Stomach (tissue), 8 donors: ENCODE measurements at regions not wholly inside any gene's neighbourhood (a gene's known extent, or its start where the extent isn't known, plus 50 kb on each side); places are given as distances from the start of the nearest gene placed in this dataset.

Source experiments
- DNase-seq, 2 donors: peaks; one replicate each; pipeline versions ENCODE4 v3.0.0 to v3.0.0-alpha.2; 2013 to 2019
- H3K27ac ChIP-seq, 5 donors: fragments of 200-600 bp in 4 of 5; sonication (generic) in 4 of 5; one replicate each; pipeline ENCODE4 v1.5.1; 2013 to 2019; ENCODE audit warnings: mild to moderate bottlenecking in 1 of 5, moderate library complexity in 1 of 5
- H3K27me3 ChIP-seq, 3 donors: fragments of 200-600 bp; sonication (generic); one replicate each; pipeline ENCODE4 v1.5.1; 2017 to 2019; ENCODE audit warnings: mixed run types in 1 of 3
- H3K36me3 ChIP-seq, 4 donors: fragments of 200-600 bp; sonication (generic); 1 replicate in 3 of 4; 2 replicates in 1 of 4; pipeline ENCODE4 v1.5.1; 2016 to 2019
- H3K4me1 ChIP-seq, 4 donors: fragments of 200-600 bp; sonication (generic); one replicate each; pipeline ENCODE4 v1.5.1; 2016 to 2019
- H3K4me3 ChIP-seq, 4 donors: fragments of 200-600 bp; sonication (generic) in 3 of 4; one replicate each; pipeline ENCODE4 v1.5.1; 2016 to 2019; ENCODE audit warnings: mild to moderate bottlenecking in 1 of 4
- H3K9me3 ChIP-seq, 4 donors: fragments of 200-600 bp; sonication (generic); one replicate each; pipeline ENCODE4 v1.5.1; 2016 to 2019
- EP300 ChIP-seq: sonication (generic); formaldehyde crosslinking; IDR thresholded peaks from one replicate; pipeline ENCODE4 v1.6.1; 2017; ENCODE audit warnings: antibody characterized with exemption
- POLR2A ChIP-seq, 4 donors: fragments of 450-650 bp; IDR thresholded peaks; one replicate each; pipeline ENCODE4 v1.6.1; 2016; ENCODE audit warnings: antibody characterized with exemption in 4 of 4, control low read depth in 2 of 4, mild to moderate bottlenecking in 1 of 4, moderate library complexity in 1 of 4
- POLR2AphosphoS5 ChIP-seq, 3 donors: sonication (generic); formaldehyde crosslinking; IDR thresholded peaks; one replicate each; pipeline ENCODE4 v1.6.1; 2016; ENCODE audit warnings: antibody characterized with exemption in 3 of 3
- WGBS, 5 donors: extraction: QIAGEN DNeasy Blood & Tissue Kit in 3 of 5; methylation state at CpG; one replicate each; pipeline versions ENCODE4 v1.1.5 to v1.1.7; 2013 to 2018; 5-methylcytosine and 5-hydroxymethylcytosine counted together
- intact Hi-C: fragments of 100-400 bp; cut with DNase I; formaldehyde crosslinking; loops from one replicate; pipeline ENCODE4 v1.15.1; 2023; ENCODE audit warnings: low total_unique reads
- TF ChIP-seq, protein P1 (sequence below), 7 experiments: fragments of 450-650 bp in 4 of 7; fragments of 200-600 bp in 3 of 7; sonication (generic) in 3 of 7; IDR thresholded peaks; one replicate each; pipeline ENCODE4 v1.5.1; 2016 to 2019; ENCODE audit warnings: antibody characterized with exemption in 7 of 7, control low read depth in 2 of 7, mild to moderate bottlenecking in 1 of 7
- donor health status: healthy with polysubstance abuse.
- donor health status: Bipolar disorder and iron deficiency.
- donor health status: healthy.

DNA sequence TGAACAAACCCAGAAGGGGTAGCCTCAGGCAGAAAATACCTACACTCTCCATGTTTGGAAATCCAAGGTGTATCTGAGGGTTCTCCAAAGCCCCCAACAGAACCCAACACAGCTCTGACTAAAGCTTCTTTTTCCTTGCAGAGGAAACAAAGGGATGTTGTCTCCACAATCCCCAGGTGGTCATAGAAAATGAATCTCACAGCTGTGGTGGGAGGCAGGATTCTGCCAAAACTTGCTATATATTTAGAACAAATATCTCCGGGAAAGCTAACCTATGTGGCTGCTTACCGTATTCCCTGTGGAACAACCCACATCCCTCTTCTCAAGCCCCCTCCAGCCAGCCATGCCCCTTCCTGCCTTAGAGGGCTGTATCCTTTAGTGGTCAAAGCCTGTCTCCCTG, 406.1 kb downstream of the PRDM2 start:
- no peak overlapping the region for H3K27ac ChIP-seq
- H3K4me3 ChIP-seq = no peak overlapping the region
- no peaks in the 10 kb centered on the region for H3K36me3 ChIP-seq
- no peaks in the 10 kb centered on the region for H3K27me3 ChIP-seq
- H3K9me3 ChIP-seq = no peaks in the 10 kb centered on the region
- 78 to 85% (median 82%) methylated on average over 2 of the region's 2 CpGs for WGBS, 5 donors
- intact Hi-C loops = no loop called here
- no peak for DNase-seq
- H3K4me1 ChIP-seq = peaks cover 0 to 6% (median 0%) of the 10 kb centered on the region in 4 donors
- TF ChIP-seq, protein P1, sequence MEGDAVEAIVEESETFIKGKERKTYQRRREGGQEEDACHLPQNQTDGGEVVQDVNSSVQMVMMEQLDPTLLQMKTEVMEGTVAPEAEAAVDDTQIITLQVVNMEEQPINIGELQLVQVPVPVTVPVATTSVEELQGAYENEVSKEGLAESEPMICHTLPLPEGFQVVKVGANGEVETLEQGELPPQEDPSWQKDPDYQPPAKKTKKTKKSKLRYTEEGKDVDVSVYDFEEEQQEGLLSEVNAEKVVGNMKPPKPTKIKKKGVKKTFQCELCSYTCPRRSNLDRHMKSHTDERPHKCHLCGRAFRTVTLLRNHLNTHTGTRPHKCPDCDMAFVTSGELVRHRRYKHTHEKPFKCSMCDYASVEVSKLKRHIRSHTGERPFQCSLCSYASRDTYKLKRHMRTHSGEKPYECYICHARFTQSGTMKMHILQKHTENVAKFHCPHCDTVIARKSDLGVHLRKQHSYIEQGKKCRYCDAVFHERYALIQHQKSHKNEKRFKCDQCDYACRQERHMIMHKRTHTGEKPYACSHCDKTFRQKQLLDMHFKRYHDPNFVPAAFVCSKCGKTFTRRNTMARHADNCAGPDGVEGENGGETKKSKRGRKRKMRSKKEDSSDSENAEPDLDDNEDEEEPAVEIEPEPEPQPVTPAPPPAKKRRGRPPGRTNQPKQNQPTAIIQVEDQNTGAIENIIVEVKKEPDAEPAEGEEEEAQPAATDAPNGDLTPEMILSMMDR (IDR thresholded peaks at IDR 0.05) = no peak
- no peak for TF ChIP-seq EP300
- no peak for TF ChIP-seq POLR2AphosphoS5 (IDR thresholded peaks at IDR 0.05)
- no peak for TF ChIP-seq POLR2A (IDR thresholded peaks at IDR 0.05)

DNA sequence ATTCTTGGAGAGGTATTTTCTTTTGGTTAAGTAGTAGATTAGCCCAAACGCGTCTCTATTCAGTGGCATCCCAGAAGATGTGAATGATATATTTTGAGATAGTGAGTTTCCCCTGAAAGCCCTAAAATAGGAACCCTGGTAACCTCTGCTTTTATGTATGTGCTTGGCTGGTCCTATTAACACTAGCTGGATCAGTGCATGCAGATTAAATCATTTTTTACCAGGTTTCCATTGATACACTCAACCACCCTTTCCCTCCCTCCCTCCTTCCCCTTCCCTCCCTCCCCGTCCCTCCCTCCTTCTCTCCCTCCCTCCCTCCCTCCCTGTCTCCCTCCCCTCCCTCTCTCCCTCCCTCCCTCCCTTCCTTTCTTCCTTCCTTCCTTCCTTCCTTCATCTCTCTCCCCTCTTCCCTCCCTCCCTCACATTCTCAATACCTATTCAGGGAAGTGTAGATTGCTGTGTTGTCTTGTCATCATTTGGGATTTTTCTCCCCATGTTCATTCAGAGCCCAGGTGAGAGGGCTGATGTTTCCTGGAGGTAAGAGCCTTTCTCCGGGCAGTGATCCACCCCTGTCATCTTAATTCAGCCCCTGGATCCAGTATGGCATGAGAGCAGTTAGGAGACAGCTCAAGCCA, 406.8 kb downstream of the PRDM2 start:
- peaks cover 0 to 6% (median 0%) of the 10 kb centered on the region in 4 donors for H3K4me1 ChIP-seq
- no peaks in the 10 kb centered on the region for H3K27me3 ChIP-seq
- 79 to 88% (median 84%) methylated on average over 3 to 4 of the region's 4 CpGs for WGBS, 5 donors
- intact Hi-C loops = no loop called here
- no peak for DNase-seq
- no peak for TF ChIP-seq POLR2A (IDR thresholded peaks at IDR 0.05)
- TF ChIP-seq, protein P1 (IDR thresholded peaks at IDR 0.05) = no peak
- TF ChIP-seq EP300 = no peak
- no peaks in the 10 kb centered on the region for H3K36me3 ChIP-seq
- no peak overlapping the region for H3K4me3 ChIP-seq
- H3K27ac ChIP-seq = no peak overlapping the region
- no peaks in the 10 kb centered on the region for H3K9me3 ChIP-seq

DNA sequence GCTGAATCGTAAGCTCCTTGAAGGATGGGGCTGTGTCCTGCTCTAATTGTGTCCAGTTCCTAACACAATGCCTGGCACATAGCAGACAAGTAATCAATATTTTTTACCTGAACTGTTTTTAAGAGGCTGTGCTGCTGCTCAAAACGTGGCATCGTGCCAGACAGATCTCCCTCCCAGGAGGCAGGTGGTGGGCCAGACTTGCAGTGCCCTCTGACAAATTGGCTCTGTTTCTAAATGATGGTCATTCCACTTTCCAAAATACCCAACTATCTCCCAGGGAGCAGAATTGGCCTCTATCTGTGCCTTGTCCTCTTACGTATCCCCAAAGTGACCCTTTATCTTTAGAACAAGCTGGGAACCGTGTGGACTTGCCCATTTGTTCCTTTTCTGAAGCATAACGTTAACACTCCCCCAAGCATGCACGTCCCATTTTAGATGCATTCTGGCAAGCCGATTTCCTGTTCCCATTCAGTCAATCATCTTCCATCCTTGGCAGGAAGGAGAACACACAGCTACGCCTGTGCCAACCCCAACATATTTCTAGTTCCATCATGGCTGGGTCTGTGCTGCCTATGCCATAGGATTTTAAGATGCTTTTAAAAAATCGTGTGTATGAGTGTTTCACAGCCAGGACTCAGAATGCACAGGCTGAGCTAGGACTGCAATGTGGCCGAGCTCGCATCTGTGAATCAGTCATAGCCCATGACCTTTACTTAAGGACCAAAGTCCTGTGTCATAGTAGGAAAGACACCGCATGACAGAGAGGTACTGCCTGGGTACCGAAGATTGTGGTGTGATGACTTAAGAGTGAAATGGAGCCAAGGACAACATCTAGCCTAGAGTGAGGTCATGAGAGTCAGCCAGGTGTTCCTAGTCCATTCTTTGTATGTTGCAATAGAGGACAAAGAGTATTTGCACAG, 408.6 kb downstream of the PRDM2 start:
- Histone ChIP-seq H3K27ac (no peak overlapping the region), H3K4me1 (peaks cover 0 to 6% (median 0%) of the 10 kb centered on the region in 4 donors), H3K9me3 (no peaks in the 10 kb centered on the region), H3K36me3 (no peaks in the 10 kb centered on the region), H3K4me3 (no peak overlapping the region), H3K27me3 (no peaks in the 10 kb centered on the region)
- intact Hi-C loops = no loop called here
- DNase-seq = no peak
- peak in 1 of 3 donors; percentile 40 for TF ChIP-seq POLR2AphosphoS5 (IDR thresholded peaks at IDR 0.05)
- TF ChIP-seq, protein P1 (IDR thresholded peaks at IDR 0.05) = no peak
- TF ChIP-seq EP300 = no peak
- TF ChIP-seq POLR2A (IDR thresholded peaks at IDR 0.05) = no peak
- WGBS, 5 donors = 53 to 63% (median 61%) methylated on average over 14 of the region's 14 CpGs

DNA sequence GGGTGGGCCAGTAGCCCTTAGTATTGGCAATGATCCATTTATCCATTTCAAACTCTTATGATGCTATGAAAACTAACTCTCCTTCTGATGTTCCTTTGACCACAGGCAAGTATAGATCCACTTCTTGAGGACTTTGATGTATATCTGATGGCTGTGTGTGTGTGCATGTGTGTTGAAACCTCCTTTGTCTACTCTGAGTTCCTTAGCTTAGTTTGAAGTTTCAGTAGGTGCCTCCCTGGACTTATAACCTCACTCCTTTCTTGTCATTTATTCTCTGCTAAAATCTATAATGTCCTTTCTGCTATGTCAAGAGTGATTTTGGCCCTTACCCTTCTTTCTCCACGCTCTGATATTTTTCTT, 409.3 kb downstream of the PRDM2 start:
- Histone ChIP-seq H3K9me3 (no peaks in the 10 kb centered on the region), H3K36me3 (no peaks in the 10 kb centered on the region), H3K27me3 (no peaks in the 10 kb centered on the region), H3K27ac (no peak overlapping the region), H3K4me3 (no peak overlapping the region), H3K4me1 (peaks cover 0 to 6% (median 0%) of the 10 kb centered on the region in 4 donors)
- no peak for DNase-seq
- TF ChIP-seq POLR2AphosphoS5 (IDR thresholded peaks at IDR 0.05) (no peak), POLR2A (IDR thresholded peaks at IDR 0.05) (no peak), EP300 (no peak)
- TF ChIP-seq, protein P1 (IDR thresholded peaks at IDR 0.05) = no peak
- WGBS, 5 donors = 73 to 90% (median 82%) methylated on average over 1 of the region's 1 CpG
- intact Hi-C loops = no loop called here
